GM18951 (cell line): ENCODE measurements at regions not wholly inside any gene's neighbourhood (a gene's known extent, or its start where the extent isn't known, plus 50 kb on each side); places are given as distances from the start of the nearest gene placed in this dataset.
"Not testable (repeated sequence)": the region's sequence is repeated elsewhere in the genome, so short reads cannot be mapped to it uniquely, and the experiment has no call there.

Experiments
- POLR2A ChIP-seq: IDR thresholded peaks from 4 replicates; pipeline ENCODE4 v1.6.1; 2011; ENCODE audit warnings: mild to moderate bottlenecking; ENCODE audit not compliant: insufficient read length, insufficient read depth; ENCODE audit errors: extremely low read depth
- in situ Hi-C: fragments of 300-500 bp; cut with MboI; formaldehyde crosslinking; loops from one replicate; pipeline ENCODE4 v1.12.0; 2022; ENCODE audit warnings: low sequenced_read_pairs, mixed read lengths, inconsistent platforms; ENCODE audit not compliant: unreplicated experiment

GRCh38 chr4:85151786-85152185 is 185.3 kb upstream of the WDFY3 start:
- in situ Hi-C loops = no loop called here
- no peak for TF ChIP-seq POLR2A

DNA sequence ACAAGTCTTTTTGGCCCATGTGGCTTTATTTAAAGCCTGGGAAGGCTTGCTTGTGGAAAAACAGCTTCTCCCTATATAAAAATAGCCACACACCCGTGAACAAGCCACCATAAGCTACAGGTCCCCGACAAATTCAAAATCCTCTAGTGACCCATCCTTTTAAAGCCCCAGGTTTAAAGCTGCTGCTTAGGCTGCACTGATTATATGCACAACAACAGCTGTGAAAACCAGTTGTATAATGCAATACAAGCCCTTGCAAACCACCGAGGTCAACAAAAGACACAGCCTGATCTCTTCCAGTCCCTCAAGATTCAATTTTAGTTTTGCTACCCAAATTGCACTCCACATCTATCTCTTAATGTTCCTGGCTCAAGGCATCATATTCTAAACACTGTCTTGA is 186.0 kb upstream of the WDFY3 start:
- in situ Hi-C loops = no loop called here
- TF ChIP-seq POLR2A = no peak

DNA sequence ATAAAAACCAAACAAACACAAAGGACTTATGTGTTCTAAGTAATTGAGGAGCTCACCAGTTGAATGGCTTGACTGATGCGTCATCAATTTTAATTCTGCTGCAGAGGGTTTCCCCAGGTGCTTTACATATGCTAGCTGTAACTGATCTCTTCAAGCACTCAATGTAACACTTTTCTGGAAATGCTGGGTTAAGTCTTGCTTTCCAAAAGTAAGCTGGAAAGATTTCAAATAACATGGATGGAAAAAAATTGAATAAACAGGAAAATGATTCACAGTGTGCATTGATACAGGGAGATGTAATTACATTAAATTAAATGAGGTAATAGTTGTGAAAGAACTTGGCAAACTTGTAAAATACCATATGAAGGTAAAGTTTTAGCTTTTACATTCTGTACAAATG is 186.7 kb upstream of the WDFY3 start:
- TF ChIP-seq POLR2A = no peak
- in situ Hi-C loops = no loop called here

GRCh38 chr4:85154591-85154990 is 188.1 kb upstream of the WDFY3 start:
- no peak for TF ChIP-seq POLR2A
- in situ Hi-C loops = no loop called here

DNA sequence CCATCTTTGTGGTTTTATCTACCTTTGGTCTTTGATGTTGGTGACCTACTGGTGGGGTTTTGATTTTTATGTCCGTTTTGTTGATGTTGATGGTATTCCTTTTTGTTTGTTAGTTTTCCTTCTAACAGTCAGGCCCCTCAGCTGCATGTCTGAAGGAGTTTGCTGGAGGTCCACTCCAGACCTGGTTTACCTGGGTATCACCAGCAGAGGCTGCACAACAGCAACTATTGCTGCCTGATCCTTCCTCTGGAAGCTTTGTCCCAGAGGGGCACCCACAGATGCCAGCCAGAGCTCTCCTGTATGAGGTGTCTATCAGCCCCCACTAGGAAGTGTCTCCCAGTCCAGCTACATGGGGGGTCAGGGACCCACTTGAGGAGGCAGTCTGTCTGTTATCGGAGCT is 199.3 kb upstream of the WDFY3 start:
- no peak for TF ChIP-seq POLR2A
- in situ Hi-C loops = no loop called here

- no peak for TF ChIP-seq POLR2A
- in situ Hi-C loops = no loop called here
Observed at GRCh38 chr4:85166318-85166717, 199.8 kb upstream of the WDFY3 start.

DNA sequence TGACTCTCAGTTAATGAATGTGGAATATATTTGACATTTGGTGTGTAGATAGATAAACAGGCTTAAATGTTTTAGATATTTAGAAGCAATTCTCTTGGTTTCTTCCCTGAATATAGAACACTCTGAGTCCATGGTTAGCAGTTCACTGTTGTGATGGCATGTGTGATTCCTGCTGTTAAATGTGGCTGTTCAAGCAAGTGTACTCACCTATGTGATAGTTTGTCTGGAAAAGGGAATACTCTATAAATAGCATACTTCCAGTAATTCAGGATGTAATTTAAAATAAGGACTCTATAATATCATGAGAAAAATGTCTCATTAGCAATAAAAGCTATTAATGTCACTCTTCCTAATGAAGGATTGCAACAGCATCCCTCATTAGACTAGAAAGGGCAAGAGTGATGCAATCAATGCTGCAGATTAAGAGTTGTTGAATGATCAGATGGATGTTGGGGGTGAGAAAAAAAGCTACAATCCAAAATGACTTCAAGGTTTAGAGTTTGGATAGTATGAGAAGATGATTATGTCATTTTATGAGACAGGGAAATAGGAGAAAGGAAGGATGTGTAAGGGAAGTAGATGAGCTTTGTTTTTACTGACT is 201.8 kb upstream of the WDFY3 start:
- in situ Hi-C loops = no loop called here
- TF ChIP-seq POLR2A = no peak

GRCh38 chr4:85170241-85170640 is 203.8 kb upstream of the WDFY3 start:
- in situ Hi-C loops = no loop called here
- no peak for TF ChIP-seq POLR2A

- no peak for TF ChIP-seq POLR2A
- in situ Hi-C loops = no loop called here
Observed at GRCh38 chr4:85175190-85175589, 208.7 kb upstream of the WDFY3 start.

GRCh38 chr4:85177092-85177491 is 210.6 kb upstream of the WDFY3 start:
- TF ChIP-seq POLR2A = no peak

DNA sequence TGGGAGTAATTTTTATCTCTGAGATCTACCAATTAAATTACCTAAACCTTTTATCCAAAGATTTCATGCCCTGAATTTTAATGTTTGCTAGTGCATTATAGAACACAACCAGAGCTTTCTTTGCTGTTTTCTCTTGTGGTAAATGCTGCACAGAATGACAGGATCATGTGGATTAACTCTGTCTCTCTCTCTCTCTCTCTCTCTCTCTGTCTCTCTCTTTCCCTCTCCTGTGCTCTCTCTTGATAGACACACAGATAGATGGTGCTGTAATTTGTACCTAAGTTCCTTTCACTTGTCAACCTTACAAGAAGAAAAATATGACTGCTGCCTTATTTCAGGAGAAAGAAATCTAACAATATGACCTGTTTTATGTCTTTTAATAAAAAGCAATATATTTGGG is 211.2 kb upstream of the WDFY3 start:
- in situ Hi-C loops = no loop called here
- no peak for TF ChIP-seq POLR2A

More at GRCh38 chr4:85177092-85177491, 210.6 kb upstream of the WDFY3 start:
- in situ Hi-C loops = no loop called here

DNA sequence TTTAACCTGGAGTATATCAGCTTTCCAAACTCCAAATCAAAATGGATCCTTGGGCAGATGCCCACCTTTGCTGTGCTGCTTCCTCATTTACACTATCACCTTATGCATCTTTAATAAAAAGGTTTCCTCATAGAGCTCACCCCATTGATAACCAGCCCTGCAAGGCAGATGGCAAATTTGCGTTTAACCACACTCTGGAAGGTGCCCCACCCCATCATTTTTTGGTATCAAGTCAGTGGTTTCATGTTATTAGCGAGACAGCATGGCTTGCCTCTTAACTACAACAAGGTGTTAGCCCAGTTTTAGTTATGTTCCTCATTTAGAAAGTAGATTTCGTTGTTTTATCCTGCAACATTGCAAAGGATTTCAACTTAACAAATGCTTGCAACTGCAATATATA is 214.0 kb upstream of the WDFY3 start:
- in situ Hi-C loops = no loop called here
- no peak for TF ChIP-seq POLR2A

- in situ Hi-C loops = no loop called here
- no peak for TF ChIP-seq POLR2A
Observed at GRCh38 chr4:85187106-85187505, 220.6 kb upstream of the WDFY3 start.

DNA sequence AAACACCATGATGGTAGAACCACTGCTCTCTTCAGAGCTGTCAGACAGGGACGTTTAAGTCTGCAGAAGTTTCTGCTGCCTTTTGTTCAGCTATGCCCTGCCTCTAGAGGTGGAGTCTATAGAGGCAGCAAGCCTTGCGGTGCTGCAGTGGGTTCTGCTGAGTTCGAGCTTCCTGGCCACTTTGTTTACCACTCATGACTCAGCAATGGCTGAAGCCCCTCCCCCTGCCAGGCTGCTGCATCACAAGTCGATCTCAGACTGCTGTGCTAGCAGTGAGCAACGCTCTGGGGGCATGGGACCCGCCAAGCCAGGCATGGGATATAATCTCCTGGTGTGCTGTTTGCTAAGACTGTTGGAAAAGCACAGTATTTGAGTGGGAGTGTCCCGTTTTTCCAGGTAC is 229.5 kb upstream of the WDFY3 start:
- in situ Hi-C loops = not testable (repeated sequence)

- TF ChIP-seq POLR2A = no peak
- in situ Hi-C loops = no loop called here
Observed at GRCh38 chr4:85200106-85200505, 233.6 kb upstream of the WDFY3 start.
